CD4-positive, alpha-beta T cell (primary cell): ENCODE measurements at regions not wholly inside any gene's neighbourhood (a gene's known extent, or its start where the extent isn't known, plus 50 kb on each side); places are given as distances from the start of the nearest gene placed in this dataset.

Experiments
- ATAC-seq: fragments of 200-7000 bp; cut with Tn5 transposase; one replicate; pipeline ENCODE4 v1.10.0; 2022; ENCODE audit warnings: mild to moderate bottlenecking; ENCODE audit not compliant: poor library complexity
- CTCF ChIA-PET: fragments of 350-600 bp; sonication (Branson Sonifier 250); formaldehyde crosslinking; loops from one replicate; lab custom pipeline; 2021; ENCODE audit warnings: antibody characterized with exemption, inconsistent platforms; lab: Charles Lee
- POLR2A ChIA-PET: fragments of 350-600 bp; sonication (Branson Sonifier 250); formaldehyde crosslinking; loops from one replicate; lab custom pipeline; 2021; ENCODE audit warnings: antibody characterized with exemption, inconsistent platforms; lab: Charles Lee
- DNase-seq, 14 experiments: peaks; one replicate each; pipeline ENCODE4 v3.0.0-alpha.2; 2013 to 2020; ENCODE audit warnings: mixed read lengths in 2 of 14
- H3K27ac ChIP-seq, 2 donors: one replicate each; pipeline versions ENCODE4 v1.5.1 to v1.7.0; 2013; ENCODE audit warnings: low read length in 2 of 2, low read depth in 1 of 2, mild to moderate bottlenecking in 1 of 2
- H3K27me3 ChIP-seq, 2 experiments: 1 replicate in 1 of 2; 2 replicates in 1 of 2; pipeline versions ENCODE4 v1.6.1 to v1.7.0; 2013; ENCODE audit warnings: low read length in 2 of 2, control low read depth in 1 of 2, mild to moderate bottlenecking in 1 of 2, moderate library complexity in 1 of 2; ENCODE audit not compliant: insufficient read depth in 2 of 2, control insufficient read depth in 1 of 2
- H3K36me3 ChIP-seq: one replicate; pipeline ENCODE4 v1.6.1; 2013; ENCODE audit warnings: low read length, control low read depth; ENCODE audit not compliant: insufficient read depth
- H3K4me1 ChIP-seq: one replicate; pipeline ENCODE4 v1.6.1; 2013; ENCODE audit warnings: low read length, control low read depth; ENCODE audit not compliant: insufficient read depth
- H3K4me3 ChIP-seq: one replicate; pipeline ENCODE4 v1.5.1; 2013; ENCODE audit warnings: mild to moderate bottlenecking, low read length, moderate library complexity
- H3K9me3 ChIP-seq, 2 experiments: 1 replicate in 1 of 2; 2 replicates in 1 of 2; pipeline versions ENCODE4 v1.6.1 to v1.7.0; 2013; ENCODE audit warnings: low read length in 2 of 2, mild to moderate bottlenecking in 2 of 2, control low read depth in 1 of 2, moderate library complexity in 1 of 2; ENCODE audit not compliant: control insufficient read depth in 1 of 2, insufficient read depth in 1 of 2
- H3K27ac Mint-ChIP-seq: one replicate; pipeline ENCODE4 v1.8.0; 2020; ENCODE audit warnings: mixed read lengths
- H3K27me3 Mint-ChIP-seq: one replicate; pipeline ENCODE4 v1.8.0; 2021; ENCODE audit warnings: mixed read lengths
- H3K36me3 Mint-ChIP-seq: one replicate; pipeline ENCODE4 v1.8.0; 2021; ENCODE audit warnings: low read depth, mixed read lengths
- H3K4me1 Mint-ChIP-seq: one replicate; pipeline ENCODE4 v1.8.0; 2021; ENCODE audit warnings: low read depth, mixed read lengths
- H3K4me3 Mint-ChIP-seq: one replicate; pipeline ENCODE4 v1.8.0; 2020; ENCODE audit warnings: mild to moderate bottlenecking, mixed read lengths
- H3K9me3 Mint-ChIP-seq: one replicate; pipeline ENCODE4 v1.8.0; 2020; ENCODE audit warnings: mixed read lengths
- CTCF ChIP-seq: fragments of 200-600 bp; IDR thresholded peaks from one replicate; pipeline ENCODE4 v1.8.0; 2022; ENCODE audit warnings: antibody characterized with exemption, mild to moderate bottlenecking
- intact Hi-C, 2 experiments: fragments of 100-400 bp; cut with DNase I in 1 of 2; cut with micrococcal nuclease in 1 of 2; formaldehyde crosslinking; loops; one replicate each; pipeline versions ENCODE4 v1.15.1 to v1.9.0; 2023 to 2025; cut with DNase I, micrococcal nuclease

GRCh38 chr1:29567257-29567656, 330.9 kb downstream of the PTPRU start:
- no peaks in the 10 kb centered on the region for H3K4me1 Mint-ChIP-seq
- H3K36me3 ChIP-seq, result no peaks in the 10 kb centered on the region
- peaks cover 23% of the 10 kb centered on the region for H3K9me3 Mint-ChIP-seq
- POLR2A ChIA-PET, result no interaction called here
- TF ChIP-seq CTCF, result no peak
- H3K9me3 ChIP-seq, result peaks cover 14 to 57% of the 10 kb centered on the region in 2 experiments
- H3K27ac Mint-ChIP-seq, result no peak overlapping the region
- intact Hi-C loops, result no loop called here
- no peaks in the 10 kb centered on the region for H3K4me1 ChIP-seq
- no peak overlapping the region for H3K27ac ChIP-seq
- no peak overlapping the region for H3K4me3 Mint-ChIP-seq
- DNase-seq (no peak), ATAC-seq (no peak)
- H3K27me3 ChIP-seq, result no peaks in the 10 kb centered on the region
- no peaks in the 10 kb centered on the region for H3K27me3 Mint-ChIP-seq
- CTCF ChIA-PET, result no interaction called here
- no peak overlapping the region for H3K4me3 ChIP-seq
- H3K36me3 Mint-ChIP-seq, result no peaks in the 10 kb centered on the region

- H3K27me3 Mint-ChIP-seq, result no peaks in the 10 kb centered on the region
- ChIA-PET CTCF (no interaction called here), POLR2A (no interaction called here)
- Histone ChIP-seq H3K4me1 (no peaks in the 10 kb centered on the region), H3K9me3 (peaks cover 27 to 57% of the 10 kb centered on the region in 2 experiments), H3K27me3 (no peaks in the 10 kb centered on the region), H3K36me3 (no peaks in the 10 kb centered on the region), H3K27ac (no peak overlapping the region), H3K4me3 (no peak overlapping the region)
- no peaks in the 10 kb centered on the region for H3K36me3 Mint-ChIP-seq
- no peak for TF ChIP-seq CTCF
- DNase-seq (no peak), ATAC-seq (no peak)
- no peaks in the 10 kb centered on the region for H3K4me1 Mint-ChIP-seq
- H3K27ac Mint-ChIP-seq, result no peak overlapping the region
- H3K9me3 Mint-ChIP-seq, result peaks cover 23% of the 10 kb centered on the region
- intact Hi-C loops, result no loop called here
- no peak overlapping the region for H3K4me3 Mint-ChIP-seq
These were observed 329.2 kb downstream of the PTPRU start for GRCh38 chr1:29565490-29565889.

DNA sequence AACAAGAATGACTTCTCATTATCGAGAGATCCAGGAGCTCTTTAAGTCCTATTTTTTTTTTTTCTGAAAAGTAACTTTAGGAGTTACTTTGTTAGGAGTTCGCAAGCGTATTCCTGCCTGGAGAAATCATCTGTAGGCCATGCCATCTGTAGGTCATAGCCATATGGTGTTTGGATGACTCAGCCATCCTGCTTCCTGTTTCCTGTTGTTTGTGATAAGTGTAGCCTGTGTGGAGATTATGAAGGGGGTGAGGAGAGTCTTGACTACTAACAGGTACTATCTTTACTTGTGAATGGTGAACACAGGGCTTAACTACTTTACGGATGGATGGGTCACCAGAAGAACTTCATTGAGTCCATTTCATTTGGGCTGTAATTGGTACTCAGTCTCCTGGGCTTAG, 327.2 kb downstream of the PTPRU start:
- Mint-ChIP-seq H3K27ac (no peak overlapping the region), H3K27me3 (no peaks in the 10 kb centered on the region), H3K4me1 (no peaks in the 10 kb centered on the region), H3K4me3 (no peak overlapping the region), H3K9me3 (peaks cover 17% of the 10 kb centered on the region), H3K36me3 (no peaks in the 10 kb centered on the region)
- ATAC-seq (no peak), DNase-seq (no peak)
- Histone ChIP-seq H3K36me3 (no peaks in the 10 kb centered on the region), H3K4me3 (no peak overlapping the region), H3K9me3 (peaks cover 30 to 57% of the 10 kb centered on the region in 2 experiments), H3K27ac (no peak overlapping the region), H3K4me1 (no peaks in the 10 kb centered on the region), H3K27me3 (no peaks in the 10 kb centered on the region)
- TF ChIP-seq CTCF, result no peak
- CTCF ChIA-PET, result no interaction called here
- intact Hi-C loops, result no loop called here
- POLR2A ChIA-PET, result no interaction called here
